IMR-90 (cell line): ENCODE measurements at regions not wholly inside any gene's neighbourhood (a gene's known extent, or its start where the extent isn't known, plus 50 kb on each side); places are given as distances from the start of the nearest gene placed in this dataset.

Experiments used
- ATAC-seq: fragments of 200-7000 bp; cut with Tn5 transposase; 2 replicates; pipeline ENCODE4 v1.9.1; 2020; ENCODE audit warnings: low read depth, mild to moderate bottlenecking, moderate library complexity
- BruUV-seq: library from RNA; stranded (reverse); fragments of 400-500 nt; replicated peaks from 2 replicates; lab custom pipeline; 2021; lab: Mats Ljungman, UMichigan
- CTCF ChIA-PET: fragments of 300-600 bp; formaldehyde crosslinking; extraction: SDS; loops from one replicate; lab custom pipeline; 2021; ENCODE audit warnings: antibody characterized with exemption; lab: Yijun Ruan, JAX
- POLR2A ChIA-PET: fragments of 300-600 bp; sonication (Branson Sonifier 250); formaldehyde crosslinking; loops from one replicate; lab custom pipeline; 2022; ENCODE audit warnings: antibody characterized with exemption; ENCODE audit not compliant: unreplicated experiment; lab: Charles Lee
- DNase-seq: peaks from one replicate; pipeline ENCODE4 v3.0.0; 2013
- H2AFZ ChIP-seq: replicated peaks from 2 replicates; pipeline ENCODE3; 2013; ENCODE audit warnings: low read length, mild to moderate bottlenecking; ENCODE audit not compliant: poor library complexity
- H2AK5ac ChIP-seq: 2 replicates; pipeline ENCODE4 v1.6.1; 2013; ENCODE audit warnings: low read depth, low read length, inconsistent platforms
- H2AK9ac ChIP-seq: replicated peaks from 2 replicates; pipeline ENCODE3; 2013; ENCODE audit warnings: mild to moderate bottlenecking, low read depth, low read length, moderate library complexity; ENCODE audit not compliant: poor library complexity
- H2BK120ac ChIP-seq: 2 replicates; pipeline ENCODE4 v1.6.1; 2013; ENCODE audit warnings: low read depth, low read length, inconsistent platforms
- H2BK15ac ChIP-seq: 3 replicates; pipeline ENCODE4 v1.6.1; 2013; ENCODE audit warnings: low read depth, low read length, inconsistent platforms
- H2BK20ac ChIP-seq: 2 replicates; pipeline ENCODE4 v1.6.1; 2013; ENCODE audit warnings: low read depth, mild to moderate bottlenecking, inconsistent platforms, low read length, moderate library complexity
- H2BK5ac ChIP-seq: 2 replicates; pipeline ENCODE4 v1.6.1; 2013; ENCODE audit warnings: mild to moderate bottlenecking, low read depth, low read length, inconsistent platforms; ENCODE audit not compliant: poor library complexity, severe bottlenecking
- H3K14ac ChIP-seq: replicated peaks from 2 replicates; pipeline ENCODE4 v1.6.1; 2013; ENCODE audit warnings: low read depth, low read length, inconsistent platforms
- H3K18ac ChIP-seq: 2 replicates; pipeline ENCODE4 v1.6.1; 2013; ENCODE audit warnings: low read depth, low read length, control low read depth
- H3K23ac ChIP-seq: 2 replicates; pipeline ENCODE4 v1.6.1; 2013; ENCODE audit warnings: low read depth, low read length, inconsistent platforms
- H3K27ac ChIP-seq: 2 replicates; pipeline ENCODE4 v1.5.1; 2013; ENCODE audit warnings: mild to moderate bottlenecking, control low read depth, low read length; ENCODE audit not compliant: insufficient read depth
- H3K27me3 ChIP-seq: 2 replicates; pipeline ENCODE4 v1.6.1; 2013; ENCODE audit warnings: low read length; ENCODE audit not compliant: control insufficient read depth, insufficient read depth
- H3K36me3 ChIP-seq: 2 replicates; pipeline ENCODE4 v1.6.1; 2013; ENCODE audit warnings: low read length, mixed read lengths; ENCODE audit not compliant: control insufficient read depth, insufficient read depth
- H3K4ac ChIP-seq: 2 replicates; pipeline ENCODE4 v1.6.1; 2013; ENCODE audit warnings: low read depth, low read length, inconsistent platforms
- H3K4me1 ChIP-seq: 2 replicates; pipeline ENCODE4 v1.6.1; 2013; ENCODE audit warnings: low read length, mixed read lengths; ENCODE audit not compliant: control insufficient read depth, insufficient read depth
- H3K4me2 ChIP-seq: 2 replicates; pipeline ENCODE4 v1.6.1; 2013; ENCODE audit warnings: low read depth, mild to moderate bottlenecking, control low read depth, low read length, moderate library complexity
- H3K4me3 ChIP-seq: 2 replicates; pipeline ENCODE4 v1.5.1; 2013; ENCODE audit warnings: low read depth, mild to moderate bottlenecking, control low read depth, low read length, moderate library complexity; ENCODE audit not compliant: insufficient read depth
- H3K56ac ChIP-seq: 2 replicates; pipeline ENCODE4 v1.6.1; 2013; ENCODE audit warnings: low read length, inconsistent platforms; ENCODE audit not compliant: insufficient read depth; ENCODE audit errors: extremely low read depth
- H3K79me1 ChIP-seq, 2 experiments: 2 replicates each; pipeline ENCODE4 v1.6.1; 2013; ENCODE audit warnings: low read length in 2 of 2, inconsistent platforms in 1 of 2, low read depth in 1 of 2
- H3K9ac ChIP-seq: 2 replicates; pipeline ENCODE4 v1.6.1; 2013; ENCODE audit warnings: low read depth, low read length, control low read depth
- H3K9me1 ChIP-seq: 2 replicates; pipeline ENCODE4 v1.6.1; 2013; ENCODE audit warnings: low read length, inconsistent platforms; ENCODE audit not compliant: insufficient read depth
- H3K9me3 ChIP-seq: 2 replicates; pipeline ENCODE4 v1.6.1; 2013; ENCODE audit warnings: low read length; ENCODE audit not compliant: control insufficient read depth, insufficient read depth
- H4K20me1 ChIP-seq: 2 replicates; pipeline ENCODE4 v1.6.1; 2013; ENCODE audit warnings: low read length, inconsistent platforms; ENCODE audit not compliant: insufficient read depth
- H4K5ac ChIP-seq: 2 replicates; pipeline ENCODE4 v1.6.1; 2013; ENCODE audit warnings: mild to moderate bottlenecking, low read depth, low read length, control low read depth
- H4K8ac ChIP-seq, 2 experiments: 2 replicates each; pipeline ENCODE4 v1.6.1; 2013; ENCODE audit warnings: low read depth in 2 of 2, low read length in 2 of 2, control low read depth in 1 of 2, inconsistent platforms in 1 of 2
- H4K91ac ChIP-seq: 2 replicates; pipeline ENCODE4 v1.6.1; 2013; ENCODE audit warnings: low read depth, low read length, inconsistent platforms; ENCODE audit not compliant: insufficient read depth
- BHLHE40 ChIP-seq: fragments of 150-350 bp; IDR thresholded peaks from 2 replicates; pipeline ENCODE4 v1.6.1; 2016; ENCODE audit warnings: mild to moderate bottlenecking, low read depth, low read length
- CEBPB ChIP-seq: IDR thresholded peaks from 2 replicates; pipeline ENCODE4 v1.6.1; 2012; ENCODE audit warnings: low read depth, low read length, improper control_type of control experiment
- CHD1 ChIP-seq: IDR thresholded peaks from 2 replicates; pipeline ENCODE4 v1.6.1; 2012; ENCODE audit warnings: low read depth, low read length, improper control_type of control experiment
- CTCF ChIP-seq: conservative IDR thresholded peaks from 2 replicates; pipeline ENCODE4 v1.5.1; 2012; ENCODE audit warnings: mild to moderate bottlenecking, low read depth, low read length, improper control_type of control experiment
- ELK1 ChIP-seq: fragments of 150-350 bp; IDR thresholded peaks from 2 replicates; pipeline ENCODE4 v1.6.1; 2016; ENCODE audit warnings: low read depth, mild to moderate bottlenecking, low read length, moderate library complexity, borderline replicate concordance
- FOS ChIP-seq: fragments of 150-350 bp; IDR thresholded peaks from 2 replicates; pipeline ENCODE4 v1.6.1; 2016; ENCODE audit warnings: low read depth, low read length
- MAFK ChIP-seq: IDR thresholded peaks from 2 replicates; pipeline ENCODE4 v1.6.1; 2012; ENCODE audit warnings: low read depth, low read length, improper control_type of control experiment
- MAZ ChIP-seq: IDR thresholded peaks from 2 replicates; pipeline ENCODE4 v1.6.1; 2012; ENCODE audit warnings: low read depth, mild to moderate bottlenecking, low read length, improper control_type of control experiment, moderate library complexity, borderline replicate concordance
- MXI1 ChIP-seq: IDR thresholded peaks from 2 replicates; pipeline ENCODE4 v1.6.1; 2012; ENCODE audit warnings: low read depth, mild to moderate bottlenecking, low read length, moderate library complexity, borderline replicate concordance
- NFE2L2 ChIP-seq: fragments of 150-350 bp; IDR thresholded peaks from 2 replicates; pipeline ENCODE4 v1.6.1; 2016; ENCODE audit warnings: low read depth, mild to moderate bottlenecking, low read length
- POLR2A ChIP-seq: IDR thresholded peaks from 2 replicates; pipeline ENCODE4 v1.6.1; 2012; ENCODE audit warnings: mild to moderate bottlenecking, low read depth, low read length
- RAD21 ChIP-seq: IDR thresholded peaks from 2 replicates; pipeline ENCODE4 v1.6.1; 2012; ENCODE audit warnings: low read length, improper control_type of control experiment
- RCOR1 ChIP-seq: IDR thresholded peaks from 2 replicates; pipeline ENCODE4 v1.6.1; 2012; ENCODE audit warnings: mild to moderate bottlenecking, low read length, improper control_type of control experiment; ENCODE audit not compliant: insufficient replicate concordance
- RFX5 ChIP-seq: IDR thresholded peaks from 2 replicates; pipeline ENCODE4 v1.8.0; 2012; ENCODE audit warnings: low read depth, mild to moderate bottlenecking, low read length, moderate library complexity
- SMC3 ChIP-seq: fragments of 150-350 bp; IDR thresholded peaks from 2 replicates; pipeline ENCODE4 v1.6.1; 2016; ENCODE audit warnings: low read depth, mild to moderate bottlenecking, antibody characterized with exemption, low read length, moderate library complexity
- WGBS, 2 experiments: methylation state at CpG; one replicate each; pipeline versions ENCODE4 v1.1.5 to v1.1.7; 2013; ENCODE audit warnings: missing lambda C conversion rate in 2 of 2; ENCODE audit not compliant: insufficient read length in 1 of 2; ENCODE audit errors: extremely low coverage in 2 of 2; 5-methylcytosine and 5-hydroxymethylcytosine counted together
- dilution Hi-C: fragments of 300-500 bp; cut with HindIII; formaldehyde crosslinking; loops from one replicate; pipeline ENCODE4 v1.14.3; 2018; ENCODE audit warnings: low sequenced_read_pairs; ENCODE audit not compliant: unreplicated experiment
- in situ Hi-C: fragments of 300-500 bp; cut with MboI; formaldehyde crosslinking; loops from 3 replicates; pipeline ENCODE4 v1.14.3; 2019; ENCODE audit warnings: low sequenced_read_pairs, inconsistent platforms, mixed read lengths
- intact Hi-C: fragments of 100-400 bp; cut with micrococcal nuclease; formaldehyde crosslinking; loops from 2 replicates; pipeline ENCODE4 v1.10.0; 2022

- in situ Hi-C loops: no loop called here
- TF ChIP-seq BHLHE40 (no peak), NFE2L2 (no peak), MXI1 (no peak), SMC3 (no peak), RAD21 (no peak), CTCF (no peak), CHD1 (no peak), MAFK (no peak), FOS (no peak), RCOR1 (no peak), CEBPB (no peak), ELK1 (no peak), POLR2A (no peak), MAZ (no peak), RFX5 (no peak)
These were observed 171.2 kb downstream of the SP3 start for GRCh38 chr2:173793709-173794565.

More at GRCh38 chr2:173793709-173794565, 171.2 kb downstream of the SP3 start:
- CTCF ChIA-PET: no interaction called here
- H3K56ac ChIP-seq: no peak overlapping the region
- no peaks in the 10 kb centered on the region for H3K79me1 ChIP-seq
- H3K27me3 ChIP-seq: peaks cover 19% of the 10 kb centered on the region
- H2BK120ac ChIP-seq: no peak overlapping the region
- dilution Hi-C loops: no loop called here
- H2BK15ac ChIP-seq: no peak overlapping the region
- ATAC-seq (no peak), DNase-seq (no peak)
- no peak overlapping the region for H3K4me3 ChIP-seq
- H3K36me3 ChIP-seq: no peaks in the 10 kb centered on the region
- no peak overlapping the region for H3K9ac ChIP-seq
- intact Hi-C loops: no loop called here
- no peak overlapping the region for H4K8ac ChIP-seq
- no peak overlapping the region for H3K27ac ChIP-seq
- H4K5ac ChIP-seq: no peak overlapping the region
- H3K4me2 ChIP-seq: no peak overlapping the region
- no peak overlapping the region for H3K14ac ChIP-seq
- H2AFZ ChIP-seq: no peak overlapping the region
- no peak overlapping the region for H3K4ac ChIP-seq
- no peak overlapping the region for H2AK5ac ChIP-seq
- POLR2A ChIA-PET: interaction anchor here (0.6 kb wide), 1 partner anchor 80 kb away, joined by 5 read pairs; no protein-coding TSS in a partner anchor
- H3K18ac ChIP-seq: no peak overlapping the region
- whole genome bisulfite sequencing, 2 experiments: 46% methylated on average over 6 of the region's 12 CpGs; no CpG with 5 or more reads in 1 of the 2 experiments
- H2AK9ac ChIP-seq: no peak overlapping the region
- H3K23ac ChIP-seq: no peak overlapping the region
- H4K20me1 ChIP-seq: no peaks in the 10 kb centered on the region
- no peak overlapping the region for H2BK20ac ChIP-seq
- H3K9me3 ChIP-seq: no peaks in the 10 kb centered on the region
- BruUV-seq: no TSS peak
- H2BK5ac ChIP-seq: no peak overlapping the region
- H3K4me1 ChIP-seq: no peaks in the 10 kb centered on the region
- no peak overlapping the region for H4K91ac ChIP-seq
- H3K9me1 ChIP-seq: no peaks in the 10 kb centered on the region
